Tibial artery (tissue), 4 donors: ENCODE measurements at regions not wholly inside any gene's neighbourhood (a gene's known extent, or its start where the extent isn't known, plus 50 kb on each side); places are given as distances from the start of the nearest gene placed in this dataset.
"Not testable (repeated sequence)": the region's sequence is repeated elsewhere in the genome, so short reads cannot be mapped to it uniquely, and the experiment has no call there.

ENCODE experiments used
- DNase-seq, 2 donors: peaks; one replicate each; pipeline ENCODE4 v3.0.0-alpha.2; 2019
- H3K27ac ChIP-seq, 2 donors: fragments of 200-600 bp; sonication (generic) in 1 of 2; 1 replicate in 1 of 2; 2 replicates in 1 of 2; pipeline ENCODE4 v1.5.1; 2018 to 2019; ENCODE audit warnings: mild to moderate bottlenecking in 1 of 2
- H3K27me3 ChIP-seq, 2 donors: fragments of 200-600 bp; sonication (generic) in 1 of 2; one replicate each; pipeline versions ENCODE4 v1.5.1 to v1.6.0; 2016 to 2019
- H3K36me3 ChIP-seq, 3 donors: fragments of 200-600 bp; sonication (generic) in 2 of 3; one replicate each; pipeline ENCODE4 v1.5.1; 2016 to 2019; ENCODE audit warnings: mild to moderate bottlenecking in 2 of 3
- H3K4me1 ChIP-seq, 4 donors: fragments of 200-600 bp; sonication (generic) in 2 of 4; 1 replicate in 3 of 4; 2 replicates in 1 of 4; pipeline ENCODE4 v1.5.1; 2016 to 2019
- H3K4me3 ChIP-seq, 2 donors: fragments of 200-600 bp; sonication (generic) in 1 of 2; 1 replicate in 1 of 2; 2 replicates in 1 of 2; pipeline ENCODE4 v1.5.1; 2018 to 2019; ENCODE audit warnings: mild to moderate bottlenecking in 2 of 2
- H3K9me3 ChIP-seq, 3 donors: fragments of 200-600 bp; sonication (generic) in 1 of 3; one replicate each; pipeline ENCODE4 v1.5.1; 2016 to 2019
- CTCF ChIP-seq, 2 experiments: fragments of 200-600 bp in 1 of 2; fragments of 450-650 bp in 1 of 2; IDR thresholded peaks; one replicate each; pipeline ENCODE4 v1.5.1; 2017 to 2019; ENCODE audit warnings: antibody characterized with exemption in 2 of 2, mild to moderate bottlenecking in 1 of 2, moderate library complexity in 1 of 2
- intact Hi-C: fragments of 100-400 bp; cut with DNase I; formaldehyde crosslinking; loops from one replicate; pipeline ENCODE4 v1.15.0; 2023; ENCODE audit warnings: low total_unique reads

- Histone ChIP-seq H3K4me1 (peaks cover 0 to 27% (median 10%) of the 10 kb centered on the region in 4 donors), H3K36me3 (no peaks in the 10 kb centered on the region), H3K27me3 (no peaks in the 10 kb centered on the region), H3K9me3 (no peaks in the 10 kb centered on the region), H3K27ac (peak overlapping the region in 1 of 2 donors; percentile 14), H3K4me3 (no peak overlapping the region)
- TF ChIP-seq CTCF (IDR thresholded peaks at IDR 0.05), result no peak
- peak in 1 of 2 donors; percentile 27 for DNase-seq
- intact Hi-C loops, result no loop called here
Measured at GRCh38 chr4:55004831-55005230, 120.6 kb downstream of the KDR start.

- H3K9me3 ChIP-seq, result no peaks in the 10 kb centered on the region
- H3K4me1 ChIP-seq, result peaks cover 0 to 34% (median 18%) of the 10 kb centered on the region in 4 donors
- H3K27ac ChIP-seq, result no peak overlapping the region
- DNase-seq, result no peak
- intact Hi-C loops, result no loop called here
- no peaks in the 10 kb centered on the region for H3K36me3 ChIP-seq
- TF ChIP-seq CTCF (IDR thresholded peaks at IDR 0.05), result no peak
- H3K4me3 ChIP-seq, result no peak overlapping the region
- no peaks in the 10 kb centered on the region for H3K27me3 ChIP-seq
Measured at GRCh38 chr4:55002431-55002830, 123.0 kb downstream of the KDR start.

DNA sequence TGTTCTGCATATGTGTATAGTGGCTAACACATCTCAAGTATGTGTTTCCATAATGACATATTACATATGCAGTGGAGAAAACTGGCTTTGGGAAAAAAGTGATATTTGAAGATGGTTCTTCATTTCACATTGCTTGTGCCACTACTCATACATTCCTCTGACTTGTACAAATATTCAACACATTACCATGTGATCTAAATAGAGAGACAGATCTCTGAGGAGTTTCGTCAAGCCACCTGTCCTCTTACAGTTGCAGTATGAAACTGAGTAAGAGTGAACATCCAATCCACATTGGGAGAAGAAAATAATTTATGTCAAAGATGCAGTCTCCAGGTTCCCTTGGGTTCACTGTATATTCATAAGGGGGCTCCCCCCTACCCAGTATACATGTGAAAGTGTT is 123.9 kb downstream of the KDR start:
- Histone ChIP-seq H3K27ac (no peak overlapping the region), H3K27me3 (no peaks in the 10 kb centered on the region), H3K4me1 (peaks cover 0 to 34% (median 18%) of the 10 kb centered on the region in 4 donors), H3K9me3 (no peaks in the 10 kb centered on the region), H3K36me3 (no peaks in the 10 kb centered on the region), H3K4me3 (no peak overlapping the region)
- no peak for TF ChIP-seq CTCF (IDR thresholded peaks at IDR 0.05)
- intact Hi-C loops, result no loop called here
- DNase-seq, result no peak

DNA sequence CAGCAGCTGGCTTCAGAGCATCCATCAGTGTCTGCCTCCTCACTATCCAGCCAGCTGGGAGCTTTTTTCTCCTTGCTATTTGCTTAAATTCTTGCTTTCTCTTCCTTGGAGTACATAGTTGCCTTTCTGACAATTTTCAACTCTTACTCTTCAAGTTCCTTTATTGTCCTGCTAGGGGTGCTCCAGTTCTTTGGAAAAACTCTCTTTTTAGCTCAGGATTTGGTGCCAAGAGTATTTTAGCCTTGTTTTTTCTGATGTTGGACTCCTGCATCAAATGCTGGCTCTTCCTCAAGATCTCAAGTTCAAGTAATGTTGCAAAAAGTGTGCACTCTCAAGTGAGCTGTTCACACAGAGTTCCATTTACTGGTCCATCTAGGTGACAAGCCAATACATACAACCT is 126.4 kb downstream of the KDR start:
- H3K27me3 ChIP-seq, result no peaks in the 10 kb centered on the region
- no peaks in the 10 kb centered on the region for H3K36me3 ChIP-seq
- no peak overlapping the region for H3K4me3 ChIP-seq
- no peak for DNase-seq
- H3K27ac ChIP-seq, result no peak overlapping the region
- no peaks in the 10 kb centered on the region for H3K9me3 ChIP-seq
- peak; percentile 68 to 83 for TF ChIP-seq CTCF (IDR thresholded peaks at IDR 0.05)
- intact Hi-C loops, result loop anchor here (5.0 kb wide), 1 partner anchor 323 kb away; no protein-coding TSS in a partner anchor
- peaks cover 0 to 19% (median 8%) of the 10 kb centered on the region in 4 donors for H3K4me1 ChIP-seq

GRCh38 chr4:54993473-54994026 is 131.8 kb downstream of the KDR start:
- DNase-seq, H3K36me3 ChIP-seq, H3K27me3 ChIP-seq, intact Hi-C loops, H3K27ac ChIP-seq, H3K4me1 ChIP-seq, H3K9me3 ChIP-seq, H3K4me3 ChIP-seq: not testable (repeated sequence)

- Histone ChIP-seq H3K27me3 (no peaks in the 10 kb centered on the region), H3K4me3 (no peak overlapping the region), H3K9me3 (peaks cover 0 to 16% (median 11%) of the 10 kb centered on the region in 3 donors), H3K36me3 (peaks cover 0 to 3% (median 0%) of the 10 kb centered on the region in 3 donors), H3K4me1 (no peaks in the 10 kb centered on the region), H3K27ac (no peak overlapping the region)
- intact Hi-C loops, result no loop called here
- no peak for TF ChIP-seq CTCF (IDR thresholded peaks at IDR 0.05)
- no peak for DNase-seq
Measured at GRCh38 chr4:54992266-54992665, 133.1 kb downstream of the KDR start.
